Heart right ventricle (tissue), 16 donors: ENCODE measurements at regions not wholly inside any gene's neighbourhood (a gene's known extent, or its start where the extent isn't known, plus 50 kb on each side); places are given as distances from the start of the nearest gene placed in this dataset.

Experiments used
- ATAC-seq, 8 donors: fragments of 200-7000 bp; cut with Tn5 transposase; one replicate each; pipeline ENCODE4 v1.9.1; 2020; ENCODE audit warnings: mild to moderate bottlenecking in 8 of 8, moderate library complexity in 8 of 8, moderate number of reproducible peaks in 1 of 8
- DNase-seq, 2 donors: peaks; one replicate each; pipeline ENCODE4 v3.0.0-alpha.2; 2020
- H3K27ac ChIP-seq, 10 donors: fragments of 200-600 bp; sonication (generic) in 2 of 10; one replicate each; pipeline versions ENCODE4 v1.5.0 to v1.8.0; 2020 to 2022; ENCODE audit warnings: mild to moderate bottlenecking in 3 of 10
- H3K27me3 ChIP-seq, 7 donors: fragments of 200-600 bp; one replicate each; pipeline ENCODE4 v1.8.0; 2021 to 2022; ENCODE audit warnings: mild to moderate bottlenecking in 2 of 7
- H3K36me3 ChIP-seq, 9 donors: fragments of 200-600 bp; sonication (generic) in 1 of 9; one replicate each; pipeline versions ENCODE4 v1.5.0 to v1.8.0; 2020 to 2022; ENCODE audit warnings: mild to moderate bottlenecking in 2 of 9
- H3K4me1 ChIP-seq, 9 donors: fragments of 200-600 bp; sonication (generic) in 1 of 9; one replicate each; pipeline versions ENCODE4 v1.5.0 to v1.8.0; 2020 to 2022; ENCODE audit warnings: mild to moderate bottlenecking in 4 of 9
- H3K4me3 ChIP-seq, 10 donors: fragments of 200-600 bp; sonication (generic) in 2 of 10; one replicate each; pipeline versions ENCODE4 v1.5.0 to v1.8.0; 2020 to 2022; ENCODE audit warnings: mild to moderate bottlenecking in 7 of 10, moderate library complexity in 2 of 10
- H3K9me3 ChIP-seq, 11 donors: fragments of 200-600 bp in 10 of 11; sonication (generic) in 2 of 11; one replicate each; pipeline versions ENCODE4 v1.5.0 to v1.8.0; 2013 to 2022; ENCODE audit warnings: mild to moderate bottlenecking in 2 of 11, control low read depth in 1 of 11, moderate library complexity in 1 of 11
- WGBS, 2 donors: extraction: QIAGEN DNeasy Blood & Tissue Kit; methylation state at CpG; one replicate each; pipeline ENCODE4 v1.1.7; 2013; ENCODE audit warnings: inconsistent platforms in 1 of 2; 5-methylcytosine and 5-hydroxymethylcytosine counted together
- intact Hi-C, 10 donors: fragments of 100-400 bp; cut with DNase I; formaldehyde crosslinking; loops; one replicate each; pipeline versions ENCODE4 v1.11.1 to v1.14.2; 2022
- TF ChIP-seq, protein P1 (sequence below), 9 donors: fragments of 200-600 bp; sonication (generic) in 2 of 9; IDR thresholded peaks; one replicate each; pipeline versions ENCODE4 v1.5.0 to v1.8.0; 2021 to 2022; ENCODE audit warnings: antibody characterized with exemption in 9 of 9, mild to moderate bottlenecking in 5 of 9, moderate library complexity in 1 of 9
- donor health status: Arrhythmogenic right ventricular cardiomyopathy.
- donor health status: ischemic (EF 13 %, LVEDD 7.1; RV severe dilation, severe dysfunction).
- donor health status: healthy with polysubstance abuse.
- donor health status: DM: no; HTN: yes; CAD: no.
- donor health status: DM: no; HTN: no; CAD: no.
- donor health status: ischemic (EF 25% LVEDD 6.9; RV normal size, moderate dysfunction).
- donor health status: ischemic (EF 25% LVEDD 5.7; RV mildly dilated, moderate dysfunction).
- donor health status: healthy.
- donor health status: DM: yes; HTN: yes; CAD: no.
- donor health status: Ischemic cardiomyopathy.
- donor health status: ischemic (EF 35%, LVEDD 5.7; RV mildly dilated, moderate dysfunction).
- donor health status: nonischemic (EF 11% LVEDD 7.7; RV severe dilation, severe dysfunction).
- donor health status: DM: yes; HTN: yes; CAD: no.
- donor health status: PGD.
- donor health status: ischemic (EF 29% LVEDD 5.4; RV normal size, mild dysfunction).
- donor health status: nonischemic (EF 23%, LVEDD 6.1; RV moderate dilation, normal function).

DNA sequence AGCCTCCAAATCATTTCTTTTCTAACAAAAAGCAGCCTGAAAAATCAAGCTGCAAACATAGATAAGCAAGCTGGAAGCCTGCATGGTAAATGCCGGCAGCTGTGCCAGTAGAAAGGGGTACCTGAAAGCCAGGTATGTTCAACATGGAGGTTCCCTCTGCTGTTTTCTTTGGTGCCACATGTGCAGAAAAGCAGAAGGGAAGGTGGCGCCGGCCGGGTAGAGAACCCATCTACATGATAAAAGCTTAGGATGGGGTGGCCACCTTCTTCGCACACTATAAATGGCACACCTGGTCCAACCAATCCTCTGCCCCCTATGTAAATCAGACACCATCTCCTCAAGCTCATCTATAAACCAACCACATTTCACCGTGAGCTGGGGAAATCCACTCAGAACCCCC, 268.9 kb upstream of the IRX2 start:
- Histone ChIP-seq H3K36me3 (no peaks in the 10 kb centered on the region), H3K27ac (no peak overlapping the region), H3K4me3 (no peak overlapping the region), H3K27me3 (peaks cover 0 to 9% (median 0%) of the 10 kb centered on the region in 7 donors), H3K9me3 (no peaks in the 10 kb centered on the region), H3K4me1 (no peaks in the 10 kb centered on the region)
- 91 to 93% methylated on average over 6 of the region's 6 CpGs for WGBS, 2 donors
- intact Hi-C loops: no loop called here
- ATAC-seq (no peak), DNase-seq (no peak)
- TF ChIP-seq, protein P1, sequence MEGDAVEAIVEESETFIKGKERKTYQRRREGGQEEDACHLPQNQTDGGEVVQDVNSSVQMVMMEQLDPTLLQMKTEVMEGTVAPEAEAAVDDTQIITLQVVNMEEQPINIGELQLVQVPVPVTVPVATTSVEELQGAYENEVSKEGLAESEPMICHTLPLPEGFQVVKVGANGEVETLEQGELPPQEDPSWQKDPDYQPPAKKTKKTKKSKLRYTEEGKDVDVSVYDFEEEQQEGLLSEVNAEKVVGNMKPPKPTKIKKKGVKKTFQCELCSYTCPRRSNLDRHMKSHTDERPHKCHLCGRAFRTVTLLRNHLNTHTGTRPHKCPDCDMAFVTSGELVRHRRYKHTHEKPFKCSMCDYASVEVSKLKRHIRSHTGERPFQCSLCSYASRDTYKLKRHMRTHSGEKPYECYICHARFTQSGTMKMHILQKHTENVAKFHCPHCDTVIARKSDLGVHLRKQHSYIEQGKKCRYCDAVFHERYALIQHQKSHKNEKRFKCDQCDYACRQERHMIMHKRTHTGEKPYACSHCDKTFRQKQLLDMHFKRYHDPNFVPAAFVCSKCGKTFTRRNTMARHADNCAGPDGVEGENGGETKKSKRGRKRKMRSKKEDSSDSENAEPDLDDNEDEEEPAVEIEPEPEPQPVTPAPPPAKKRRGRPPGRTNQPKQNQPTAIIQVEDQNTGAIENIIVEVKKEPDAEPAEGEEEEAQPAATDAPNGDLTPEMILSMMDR (IDR thresholded peaks at IDR 0.05): no peak

DNA sequence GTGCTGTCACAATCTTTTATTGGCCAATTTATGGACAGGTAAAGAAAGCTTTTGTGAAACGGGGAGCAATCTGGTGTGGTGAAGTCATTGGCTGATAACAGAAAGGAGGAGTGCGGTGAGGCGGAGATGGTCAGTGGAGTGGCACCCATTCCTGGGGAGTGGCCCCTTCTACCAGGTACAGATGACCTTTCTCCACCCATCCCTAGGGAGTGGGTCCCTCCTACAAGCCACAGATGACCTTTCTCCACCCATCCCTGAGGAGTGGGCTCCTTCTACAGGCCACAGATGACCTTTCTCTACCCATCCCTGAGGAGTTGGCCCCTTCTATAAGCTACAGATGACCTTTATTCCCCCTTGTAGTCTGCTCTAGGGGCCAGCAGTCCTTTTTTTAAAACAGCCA, 267.6 kb upstream of the IRX2 start:
- H3K27ac ChIP-seq: no peak overlapping the region
- DNase-seq (no peak), ATAC-seq (no peak)
- TF ChIP-seq, protein P1 (IDR thresholded peaks at IDR 0.05): no peak
- H3K4me3 ChIP-seq: no peak overlapping the region
- H3K36me3 ChIP-seq: no peaks in the 10 kb centered on the region
- H3K9me3 ChIP-seq: no peaks in the 10 kb centered on the region
- intact Hi-C loops: no loop called here
- WGBS, 2 donors: 82 to 89% methylated on average over 3 of the region's 3 CpGs
- H3K4me1 ChIP-seq: no peaks in the 10 kb centered on the region
- H3K27me3 ChIP-seq: peaks cover 0 to 4% (median 0%) of the 10 kb centered on the region in 7 donors

DNA sequence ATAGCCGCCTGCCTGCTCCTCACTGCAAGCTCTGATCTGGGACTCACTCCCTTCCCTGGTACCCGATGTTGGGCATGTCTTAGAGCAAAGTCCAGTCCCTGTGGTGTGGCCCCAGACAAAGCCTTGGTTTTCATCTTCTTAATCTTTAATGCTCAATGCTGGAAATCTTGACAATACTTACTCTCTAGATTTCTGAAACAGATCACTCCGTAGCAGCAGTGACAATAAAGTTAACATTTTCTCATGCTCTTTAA, 260.2 kb upstream of the IRX2 start:
- no peaks in the 10 kb centered on the region for H3K27me3 ChIP-seq
- peaks cover 0 to 1% (median 0%) of the 10 kb centered on the region in 11 donors for H3K9me3 ChIP-seq
- no peak for ATAC-seq
- intact Hi-C loops: no loop called here
- no peak overlapping the region for H3K27ac ChIP-seq
- WGBS, 2 donors: 75 to 88% methylated on average over 3 of the region's 3 CpGs
- no peaks in the 10 kb centered on the region for H3K4me1 ChIP-seq
- TF ChIP-seq, protein P1 (IDR thresholded peaks at IDR 0.05): no peak
- H3K4me3 ChIP-seq: no peak overlapping the region
- H3K36me3 ChIP-seq: no peaks in the 10 kb centered on the region
- DNase-seq: no peak

DNA sequence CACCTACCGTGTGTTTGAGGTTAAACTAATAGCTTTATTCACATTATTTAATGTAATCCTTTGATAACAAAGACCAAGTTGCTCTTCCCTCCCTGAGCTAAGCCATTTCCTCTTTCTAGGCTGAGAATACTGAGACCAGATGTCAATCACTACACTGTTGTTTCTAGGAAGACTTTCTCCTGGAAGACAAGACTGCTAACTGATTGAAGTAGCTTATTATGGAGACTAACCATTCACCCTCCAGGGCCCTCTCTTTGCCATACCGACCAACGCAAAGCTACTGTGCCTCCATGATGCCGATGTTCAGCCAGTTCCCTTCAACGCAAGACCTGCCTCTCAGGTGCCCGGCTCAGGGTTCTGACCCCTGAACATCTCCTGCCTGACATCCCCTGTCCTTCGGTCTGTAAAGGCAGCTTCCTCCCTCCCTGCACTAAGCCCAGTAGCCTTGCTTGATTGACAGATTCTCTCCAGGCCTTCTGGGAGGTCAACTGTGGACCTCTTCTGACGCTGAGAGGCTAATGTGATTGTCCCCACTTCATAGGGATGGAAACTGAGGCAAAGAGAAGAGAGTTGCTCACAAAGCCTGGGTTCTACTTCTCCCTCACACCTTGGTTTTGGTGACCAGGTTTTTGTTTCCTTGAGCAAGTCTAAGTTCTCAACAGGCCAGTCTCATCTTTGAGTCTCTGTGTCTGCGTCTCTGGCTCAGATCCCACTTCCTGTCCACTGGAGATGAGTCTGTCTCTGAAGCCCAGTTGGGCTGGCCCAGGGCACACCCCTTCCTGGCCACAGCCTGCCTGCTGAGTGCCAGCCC, 259.7 kb upstream of the IRX2 start:
- no peaks in the 10 kb centered on the region for H3K36me3 ChIP-seq
- H3K9me3 ChIP-seq: peaks cover 0 to 7% (median 0%) of the 10 kb centered on the region in 11 donors
- no peaks in the 10 kb centered on the region for H3K4me1 ChIP-seq
- no peak overlapping the region for H3K4me3 ChIP-seq
- no peak overlapping the region for H3K27ac ChIP-seq
- intact Hi-C loops: no loop called here
- TF ChIP-seq, protein P1 (IDR thresholded peaks at IDR 0.05): no peak
- no peak for DNase-seq
- ATAC-seq: no peak
- WGBS, 2 donors: 80 to 88% methylated on average over 9 of the region's 9 CpGs
- H3K27me3 ChIP-seq: no peaks in the 10 kb centered on the region
